MM.1S (cell line): ENCODE measurements at regions not wholly inside any gene's neighbourhood (a gene's known extent, or its start where the extent isn't known, plus 50 kb on each side); places are given as distances from the start of the nearest gene placed in this dataset.

Experiments used
- CTCF ChIP-seq: fragments of 300-600 bp; sonication (generic); IDR thresholded peaks from 2 replicates; pipeline ENCODE4 v1.5.1; 2016; ENCODE audit warnings: antibody characterized with exemption, low read length, mixed read lengths
- EZH2 ChIP-seq: fragments of 300-600 bp; sonication (generic); optimal IDR thresholded peaks from 2 replicates; pipeline ENCODE3; 2017; ENCODE audit warnings: low read depth, mild to moderate bottlenecking, antibody characterized with exemption, low read length, mixed read lengths
- EZH2phosphoT487 ChIP-seq: fragments of 300-600 bp; sonication (generic); IDR thresholded peaks from 2 replicates; pipeline ENCODE4 v1.6.1; 2018; ENCODE audit warnings: antibody characterized with exemption, low read length

- TF ChIP-seq CTCF (no peak), EZH2phosphoT487 (no peak), EZH2 (no peak)
Measured at GRCh38 chr13:36543671-36544070, 111.4 kb downstream of the CCNA1 start.
